IPS-NIHi11 (cell line): ENCODE measurements at regions not wholly inside any gene's neighbourhood (a gene's known extent, or its start where the extent isn't known, plus 50 kb on each side); places are given as distances from the start of the nearest gene placed in this dataset.

Source experiments
- DNase-seq: peaks from one replicate; pipeline ENCODE4 v3.0.0; 2012; ENCODE audit warnings: mixed read lengths, low spot score

- DNase-seq = no peak
Measured at GRCh38 chr17:77432034-77432661, 291.4 kb downstream of the SEC14L1 start.

- DNase-seq = peak; percentile 15
Measured at GRCh38 chr17:77432742-77433141, 292.0 kb downstream of the SEC14L1 start.

- DNase-seq = peak; percentile 8
Measured at GRCh38 chr17:77433385-77434135, 292.8 kb downstream of the SEC14L1 start.

DNA sequence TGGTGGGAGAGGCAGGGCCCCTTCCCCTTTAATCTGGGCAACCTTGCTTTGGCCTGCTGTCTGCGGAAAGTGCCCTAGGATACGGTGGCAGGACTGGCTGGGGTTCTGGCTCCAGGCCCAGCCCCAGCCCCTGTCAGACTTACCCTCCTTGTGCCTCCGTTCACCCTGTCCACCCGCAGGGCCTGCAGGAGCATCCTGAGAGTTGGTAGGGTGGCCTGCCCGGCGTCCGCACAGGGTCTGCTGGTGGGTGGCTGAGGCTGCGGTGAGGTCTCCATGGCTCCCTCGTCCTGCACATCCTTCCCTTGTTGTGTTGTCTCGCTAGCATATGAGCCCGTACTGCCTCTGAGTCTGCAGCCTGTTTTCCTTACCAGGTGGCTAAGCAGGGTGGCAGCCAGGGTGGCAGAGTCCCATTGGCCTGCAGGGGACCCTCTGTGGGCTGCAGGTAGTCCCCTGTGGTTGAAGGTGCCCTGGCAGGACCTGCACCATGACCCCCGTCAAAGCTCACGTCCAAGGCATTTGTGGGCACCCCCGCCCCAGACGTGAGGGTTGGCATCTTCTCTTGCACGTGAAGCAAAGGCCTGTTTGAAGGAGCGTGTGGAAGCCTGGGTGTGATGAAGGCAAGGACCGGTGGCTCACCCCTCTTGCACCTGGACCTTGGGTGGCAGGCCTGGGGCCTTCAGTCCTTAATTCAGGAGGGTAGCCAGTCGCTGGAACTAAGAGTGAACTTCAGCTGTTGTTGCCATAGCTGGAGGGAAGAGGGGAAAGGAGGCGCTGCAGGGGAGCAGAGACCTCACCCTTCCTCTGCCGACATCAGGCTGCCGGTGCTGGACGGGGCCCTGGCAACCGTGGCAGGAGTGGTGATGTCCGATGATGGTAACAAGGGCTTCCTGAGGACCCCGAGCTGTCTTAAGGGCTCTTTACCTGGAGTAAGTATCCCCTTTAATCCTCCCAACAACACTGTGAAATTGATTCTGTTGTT, 293.7 kb downstream of the SEC14L1 start:
- DNase-seq = no peak

DNA sequence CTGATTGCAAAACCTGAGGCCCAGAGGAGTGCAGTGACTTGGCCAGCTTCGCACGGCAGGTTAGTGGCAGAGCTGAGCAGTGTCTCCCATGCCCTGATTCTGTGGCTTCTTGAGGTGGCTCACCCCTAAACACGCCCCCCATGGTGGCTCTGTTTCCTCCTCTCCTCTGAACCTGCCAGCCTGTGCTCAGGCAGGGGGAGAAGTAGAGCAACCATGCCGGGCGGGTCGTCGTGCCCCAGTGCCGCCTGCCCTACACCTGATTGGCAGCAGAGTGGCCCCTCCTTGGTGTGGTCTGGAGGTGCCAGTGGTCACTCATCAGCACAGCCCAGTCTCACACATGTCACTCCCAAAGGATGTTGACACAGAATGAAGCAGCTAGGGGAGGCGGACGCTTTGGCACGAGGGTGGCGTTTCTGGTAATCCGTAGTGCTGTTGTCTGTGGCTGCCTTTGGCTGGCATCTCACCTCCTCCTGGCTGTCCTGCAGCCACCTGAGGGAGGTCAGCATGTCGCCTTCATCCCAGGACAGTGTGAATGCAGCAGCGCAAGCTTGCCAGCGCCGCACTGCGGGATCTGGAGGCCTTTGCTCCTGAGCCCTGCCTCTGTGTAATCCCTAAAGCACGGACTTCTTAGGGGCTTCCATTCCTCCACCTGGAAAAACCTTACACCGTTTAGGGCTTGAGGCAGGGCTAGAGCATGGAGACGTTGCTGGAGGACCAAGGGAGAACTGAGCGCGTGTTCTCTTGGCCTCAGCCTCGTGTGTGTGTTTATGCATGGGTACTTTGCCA, 294.7 kb downstream of the SEC14L1 start:
- DNase-seq = no peak

DNA sequence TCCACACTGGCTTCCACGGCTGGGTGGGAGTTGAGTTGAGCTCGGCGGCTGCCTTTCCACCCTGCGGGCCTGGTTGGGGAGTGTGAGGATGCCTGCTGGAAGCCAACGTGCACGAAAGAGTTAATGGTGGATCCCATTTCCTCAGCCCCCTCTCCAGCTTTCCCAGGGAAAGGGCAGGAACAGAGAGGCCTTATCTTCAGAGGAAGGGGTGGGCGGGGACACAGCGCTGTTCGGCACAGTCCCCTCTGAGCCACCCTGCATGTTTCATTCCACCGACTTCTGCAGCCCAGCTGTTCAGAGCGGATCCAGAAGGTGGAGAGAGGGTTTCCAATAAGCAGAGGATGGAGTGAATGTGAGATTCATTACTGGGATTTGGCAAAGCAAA, 295.3 kb downstream of the SEC14L1 start:
- DNase-seq = peak; percentile 70

DNA sequence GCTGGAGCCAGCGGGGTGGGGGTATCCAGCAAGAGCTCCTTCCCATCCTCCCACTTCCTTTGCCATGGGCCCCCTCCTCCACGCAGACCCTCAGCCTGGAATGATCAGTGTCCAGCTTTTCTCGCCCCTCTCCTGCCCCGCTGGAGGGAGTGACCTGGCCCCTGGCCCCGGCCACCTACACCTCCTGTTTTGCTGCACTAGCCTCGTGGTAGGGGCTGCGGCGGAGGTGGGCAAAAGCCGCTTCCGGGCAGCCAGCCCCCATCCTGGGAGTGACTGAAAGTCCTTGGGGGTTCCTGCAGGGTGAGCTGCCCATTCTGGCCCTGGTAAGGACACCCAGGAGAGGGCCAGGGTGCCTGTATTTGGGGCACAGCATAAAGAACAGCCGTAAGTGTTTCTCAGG, 295.7 kb downstream of the SEC14L1 start:
- peak; percentile 42 for DNase-seq

- no peak for DNase-seq
Measured at GRCh38 chr17:77437017-77437416, 296.2 kb downstream of the SEC14L1 start.

DNA sequence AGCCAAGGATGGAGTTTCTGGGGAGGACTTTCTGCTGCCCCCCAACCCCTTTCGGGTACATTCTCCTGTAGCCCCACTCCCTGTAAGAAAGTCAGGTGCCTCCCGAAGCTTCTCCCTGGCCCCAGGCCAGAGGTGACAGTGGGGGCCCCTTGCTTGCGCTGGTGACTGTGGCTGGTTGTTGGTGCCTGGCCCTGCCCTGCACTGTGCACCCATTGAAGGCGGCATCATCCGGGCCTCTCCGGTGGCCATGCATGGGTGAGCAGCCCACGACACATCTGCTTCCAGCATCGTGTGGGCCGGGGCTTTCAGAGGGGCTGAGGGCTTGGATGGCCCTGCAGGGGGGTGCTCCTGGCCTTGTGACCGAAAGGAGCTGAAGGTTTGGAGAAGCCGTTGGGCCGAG, 297.0 kb downstream of the SEC14L1 start:
- no peak for DNase-seq

- DNase-seq = no peak
Measured at GRCh38 chr17:77438241-77439188, 297.7 kb downstream of the SEC14L1 start.

- no peak for DNase-seq
Measured at GRCh38 chr17:77439189-77440018, 298.6 kb downstream of the SEC14L1 start.

DNA sequence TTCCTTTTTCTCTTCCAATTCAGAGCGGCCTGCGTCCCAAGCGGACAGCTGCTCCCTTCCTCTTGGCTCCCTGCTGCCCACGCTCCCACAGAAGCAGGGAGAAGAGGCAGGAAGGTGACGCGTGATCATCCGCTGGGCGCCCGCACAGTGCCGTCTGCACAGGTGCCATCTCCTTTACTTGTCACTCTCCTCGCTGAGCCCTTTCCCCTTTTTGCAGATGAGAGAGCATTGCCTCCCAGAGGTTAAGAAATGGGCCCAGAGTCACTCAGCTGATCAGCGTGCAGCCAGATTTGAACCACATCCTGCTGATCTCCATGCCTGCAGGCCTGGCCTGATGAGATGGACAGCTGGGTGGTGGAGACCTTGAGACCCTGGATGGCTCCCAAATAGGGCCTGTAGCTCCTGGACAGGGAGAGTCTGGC, 299.8 kb downstream of the SEC14L1 start:
- no peak for DNase-seq

DNA sequence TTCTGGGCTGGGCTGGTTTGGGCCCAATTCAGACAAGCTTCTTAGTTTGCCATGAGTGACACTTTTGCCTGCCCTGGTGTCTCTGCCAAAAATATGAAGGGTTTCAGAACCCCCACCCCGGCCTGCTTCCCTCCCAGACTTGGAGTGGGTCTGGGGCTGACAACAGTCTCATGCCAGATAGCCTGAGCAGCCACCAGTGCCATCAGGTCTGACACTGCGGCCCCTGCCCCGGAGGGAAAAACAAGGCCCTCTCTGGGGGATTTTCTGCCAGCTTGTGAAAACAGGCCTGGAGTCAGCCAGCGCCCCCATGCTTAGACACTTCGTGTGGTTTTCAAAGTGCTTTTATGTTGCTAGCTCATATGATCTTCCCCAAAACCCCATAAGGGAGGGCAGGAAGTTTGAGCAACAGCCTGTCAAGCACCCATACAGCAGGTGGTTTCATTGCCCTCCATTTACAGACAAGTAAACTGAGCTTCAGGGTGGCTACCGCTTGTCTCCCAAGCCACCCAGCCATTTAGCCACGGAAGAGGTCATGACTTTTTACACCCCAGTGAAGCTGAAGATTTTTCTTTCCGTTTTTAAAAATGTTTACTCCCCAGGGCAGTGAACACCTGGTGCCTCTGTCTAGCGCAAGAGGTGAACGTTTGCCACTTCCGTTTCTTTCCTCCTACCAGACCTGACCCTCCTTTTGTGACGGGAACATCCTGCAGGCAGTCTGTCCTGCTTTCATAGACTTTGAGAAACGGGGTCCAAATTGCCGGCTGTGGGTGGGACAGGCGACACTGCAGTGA, 300.6 kb downstream of the SEC14L1 start:
- no peak for DNase-seq

- no peak for DNase-seq
Measured at GRCh38 chr17:77441940-77442339, 301.2 kb downstream of the SEC14L1 start.

GRCh38 chr17:77442976-77443747, 302.4 kb downstream of the SEC14L1 start:
- no peak for DNase-seq

DNA sequence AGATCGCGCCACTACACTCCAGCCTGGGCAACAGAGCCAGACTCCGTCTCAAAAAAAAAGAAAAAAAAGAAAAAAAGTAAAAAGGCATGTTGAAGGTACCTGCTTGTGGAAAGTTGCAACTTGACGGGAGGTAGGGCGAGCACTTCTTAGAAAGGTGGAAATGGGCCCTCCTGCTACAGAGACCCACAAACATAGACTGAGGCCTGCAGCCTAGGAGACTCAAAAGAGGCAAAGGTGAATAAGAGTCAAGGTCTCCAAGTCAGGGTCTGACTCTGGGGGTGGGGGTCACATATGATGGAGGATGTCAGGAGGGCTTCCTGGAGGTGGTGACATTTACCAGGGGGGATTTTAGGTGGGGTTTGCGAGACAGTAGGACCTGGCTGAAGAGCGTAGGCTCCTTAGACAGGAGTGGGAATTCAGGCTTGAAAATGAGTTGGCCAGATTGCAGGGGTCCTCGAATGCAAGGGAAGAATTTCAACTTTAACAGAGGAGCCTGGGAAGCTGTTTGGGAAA, 303.0 kb downstream of the SEC14L1 start:
- no peak for DNase-seq

DNA sequence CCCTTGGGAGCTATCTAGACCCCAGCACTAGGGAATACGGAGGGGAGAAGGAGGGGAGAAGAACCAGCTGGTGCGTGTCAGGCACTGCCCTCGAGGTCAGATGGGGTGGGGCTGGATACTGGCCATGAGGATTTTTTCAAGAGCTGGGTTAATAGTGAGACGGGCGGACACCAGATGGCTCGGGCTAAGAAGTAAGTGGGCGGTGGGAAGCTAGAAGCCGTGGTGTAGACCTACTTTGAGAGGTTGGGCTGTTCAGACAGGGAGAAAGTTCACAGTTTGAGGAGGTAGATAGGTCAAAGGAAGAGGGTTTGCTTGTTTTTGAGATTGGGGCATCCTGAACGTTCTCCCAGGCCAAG, 303.8 kb downstream of the SEC14L1 start:
- DNase-seq = no peak
